T-helper 2 cell treated with Interferon-gamma antibody and Interleukin-4, amounts not matched to agents 100 ng/mL and 5 ng/mL, for 36 hours (primary cell): ENCODE measurements at regions not wholly inside any gene's neighbourhood (a gene's known extent, or its start where the extent isn't known, plus 50 kb on each side); places are given as distances from the start of the nearest gene placed in this dataset.
"Not testable (repeated sequence)": the region's sequence is repeated elsewhere in the genome, so short reads cannot be mapped to it uniquely, and the experiment has no call there.

Experiments used
- intact Hi-C: fragments of 100-400 bp; cut with micrococcal nuclease; formaldehyde crosslinking; loops from one replicate; pipeline ENCODE4 v1.15.1; 2023

GRCh38 chr4:52507774-52508173 lies 151.3 kb downstream of the USP46 start:
- intact Hi-C loops, result no loop called here

- intact Hi-C loops, result no loop called here
These were observed 148.0 kb downstream of the USP46 start for GRCh38 chr4:52510939-52511565.

- intact Hi-C loops, result no loop called here
These were observed 147.3 kb downstream of the USP46 start for GRCh38 chr4:52511825-52512224.

- intact Hi-C loops, result no loop called here
These were observed 146.8 kb downstream of the USP46 start for GRCh38 chr4:52512291-52512690.

- intact Hi-C loops, result not testable (repeated sequence)
These were observed 137.0 kb downstream of the USP46 start for GRCh38 chr4:52522093-52522492.

- intact Hi-C loops, result no loop called here
These were observed 129.1 kb downstream of the USP46 start for GRCh38 chr4:52529983-52530382.

GRCh38 chr4:52535793-52536192 lies 123.3 kb downstream of the USP46 start:
- intact Hi-C loops, result no loop called here
